IPS DF 6.9 (cell line): ENCODE measurements at regions not wholly inside any gene's neighbourhood (a gene's known extent, or its start where the extent isn't known, plus 50 kb on each side); places are given as distances from the start of the nearest gene placed in this dataset.
"Not testable (repeated sequence)": the region's sequence is repeated elsewhere in the genome, so short reads cannot be mapped to it uniquely, and the experiment has no call there.

ENCODE experiments used
- DNase-seq: peaks from one replicate; pipeline ENCODE4 v3.0.0-alpha.2; 2013; ENCODE audit warnings: low read depth, low spot score
- H3K27ac ChIP-seq: one replicate; pipeline ENCODE4 v1.5.1; 2013; ENCODE audit warnings: low read length, control low read depth
- H3K27me3 ChIP-seq: 2 replicates; pipeline ENCODE4 v1.6.1; 2013; ENCODE audit warnings: mild to moderate bottlenecking, low read length; ENCODE audit not compliant: control insufficient read depth, insufficient read depth
- H3K36me3 ChIP-seq: 2 replicates; pipeline ENCODE4 v1.6.1; 2013; ENCODE audit warnings: low read length; ENCODE audit not compliant: control insufficient read depth, insufficient read depth
- H3K4me1 ChIP-seq: 2 replicates; pipeline ENCODE4 v1.6.1; 2013; ENCODE audit warnings: low read length; ENCODE audit not compliant: control insufficient read depth, insufficient read depth
- H3K4me3 ChIP-seq: 2 replicates; pipeline ENCODE4 v1.5.1; 2013; ENCODE audit warnings: mild to moderate bottlenecking, low read length
- H3K9me3 ChIP-seq: 2 replicates; pipeline ENCODE4 v1.6.1; 2013; ENCODE audit warnings: low read length, inconsistent platforms; ENCODE audit not compliant: control insufficient read depth, insufficient read depth
- WGBS: extraction: QIAGEN DNeasy Blood & Tissue Kit; methylation state at CpG from one replicate; pipeline ENCODE4 v1.1.7; 2013; ENCODE audit warnings: mixed read lengths, missing lambda C conversion rate; ENCODE audit not compliant: insufficient read length, insufficient coverage; 5-methylcytosine and 5-hydroxymethylcytosine counted together

DNA sequence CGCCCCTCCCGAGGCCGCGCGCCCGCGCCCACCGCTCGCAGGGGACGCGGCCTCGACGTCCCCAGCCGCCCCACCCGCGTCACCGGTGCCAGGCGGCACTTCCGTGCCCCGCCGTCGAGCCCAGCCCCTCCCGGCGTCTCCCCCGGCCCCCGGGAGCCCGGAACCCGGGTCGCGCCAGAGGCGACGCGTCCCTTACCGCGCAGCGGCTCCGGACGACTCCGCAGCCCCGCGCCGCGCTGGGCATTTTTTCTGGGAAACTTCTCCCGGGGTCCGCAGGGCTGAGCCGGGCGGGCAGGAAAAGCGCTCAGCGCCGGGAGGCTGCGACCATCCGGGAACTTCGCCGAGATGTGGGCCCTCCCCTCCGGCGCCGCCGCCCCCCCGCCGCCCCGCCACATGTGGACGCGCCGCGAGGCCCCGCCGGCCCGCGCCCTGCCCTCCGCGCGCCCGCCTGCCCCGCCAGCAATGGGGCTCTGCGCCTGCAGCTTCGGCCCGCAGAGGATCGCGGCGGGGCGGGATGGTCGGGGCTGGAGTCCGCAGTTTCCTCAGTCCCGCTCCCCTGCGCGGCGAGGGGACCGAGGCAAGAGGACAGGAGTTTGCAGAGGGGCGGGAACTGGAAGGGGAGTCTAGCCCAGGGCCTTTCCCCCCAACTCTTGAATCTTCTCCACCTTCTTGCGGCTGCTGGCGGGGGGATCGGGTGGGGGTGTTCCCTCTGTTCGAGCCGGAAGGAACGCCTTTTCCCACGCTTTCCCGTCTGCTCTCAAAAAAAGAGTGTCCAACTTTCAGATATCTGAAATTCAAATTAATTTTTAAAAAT is 81.5 kb downstream of the CHRNA1 start:
- no CpG with 5 or more reads among the region's 97 CpGs for WGBS
- H3K27ac ChIP-seq: no peak overlapping the region
- DNase-seq: no peak

DNA sequence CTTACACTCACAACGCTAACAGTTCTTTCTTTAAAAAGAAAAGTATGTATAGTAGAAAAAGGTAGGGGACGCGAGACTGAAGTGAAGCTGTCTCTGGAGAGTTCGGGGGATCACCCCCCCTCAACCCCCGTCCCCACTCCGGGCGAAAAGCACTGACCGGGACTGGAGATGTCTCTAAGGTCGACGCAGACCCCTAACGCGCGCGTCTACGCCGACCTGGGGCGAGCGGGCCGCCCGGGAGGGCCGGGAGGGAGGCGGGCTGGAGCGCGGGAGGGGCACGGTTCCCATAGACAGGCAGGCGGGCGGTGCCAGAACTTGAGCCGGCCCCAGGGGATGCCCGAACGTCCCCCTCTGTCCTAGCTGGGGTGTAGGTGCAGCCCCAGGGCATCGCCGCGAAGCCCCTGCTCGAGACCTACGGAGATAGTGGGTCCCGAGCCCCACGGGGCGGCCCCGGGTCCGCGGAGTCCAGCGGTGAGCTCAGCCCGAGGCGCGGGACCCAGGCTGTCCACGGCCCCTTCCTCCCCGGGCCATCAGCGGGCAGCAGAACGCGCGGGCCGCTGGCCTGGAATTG is 82.2 kb downstream of the CHRNA1 start:
- Histone ChIP-seq H3K4me1 (peaks cover 1% of the 10 kb centered on the region; the same call in 1 of the 2 replicates), H3K9me3 (no peaks in the 10 kb centered on the region), H3K4me3 (peak overlapping the region; percentile 87), H3K36me3 (no peaks in the 10 kb centered on the region), H3K27me3 (peaks cover 9% of the 10 kb centered on the region; the same call in 1 of the 2 replicates), H3K27ac (no peak overlapping the region)
- no CpG with 5 or more reads among the region's 52 CpGs for WGBS
- DNase-seq: no peak

More for the DNA sequence above, 81.5 kb downstream of the CHRNA1 start:
- peaks cover 1% of the 10 kb centered on the region; the same call in 1 of the 2 replicates for H3K4me1 ChIP-seq
- no peaks in the 10 kb centered on the region for H3K9me3 ChIP-seq
- H3K4me3 ChIP-seq: peak overlapping the region; percentile 87
- H3K27me3 ChIP-seq: peaks cover 9% of the 10 kb centered on the region; the same call in 1 of the 2 replicates
- H3K36me3 ChIP-seq: no peaks in the 10 kb centered on the region

DNA sequence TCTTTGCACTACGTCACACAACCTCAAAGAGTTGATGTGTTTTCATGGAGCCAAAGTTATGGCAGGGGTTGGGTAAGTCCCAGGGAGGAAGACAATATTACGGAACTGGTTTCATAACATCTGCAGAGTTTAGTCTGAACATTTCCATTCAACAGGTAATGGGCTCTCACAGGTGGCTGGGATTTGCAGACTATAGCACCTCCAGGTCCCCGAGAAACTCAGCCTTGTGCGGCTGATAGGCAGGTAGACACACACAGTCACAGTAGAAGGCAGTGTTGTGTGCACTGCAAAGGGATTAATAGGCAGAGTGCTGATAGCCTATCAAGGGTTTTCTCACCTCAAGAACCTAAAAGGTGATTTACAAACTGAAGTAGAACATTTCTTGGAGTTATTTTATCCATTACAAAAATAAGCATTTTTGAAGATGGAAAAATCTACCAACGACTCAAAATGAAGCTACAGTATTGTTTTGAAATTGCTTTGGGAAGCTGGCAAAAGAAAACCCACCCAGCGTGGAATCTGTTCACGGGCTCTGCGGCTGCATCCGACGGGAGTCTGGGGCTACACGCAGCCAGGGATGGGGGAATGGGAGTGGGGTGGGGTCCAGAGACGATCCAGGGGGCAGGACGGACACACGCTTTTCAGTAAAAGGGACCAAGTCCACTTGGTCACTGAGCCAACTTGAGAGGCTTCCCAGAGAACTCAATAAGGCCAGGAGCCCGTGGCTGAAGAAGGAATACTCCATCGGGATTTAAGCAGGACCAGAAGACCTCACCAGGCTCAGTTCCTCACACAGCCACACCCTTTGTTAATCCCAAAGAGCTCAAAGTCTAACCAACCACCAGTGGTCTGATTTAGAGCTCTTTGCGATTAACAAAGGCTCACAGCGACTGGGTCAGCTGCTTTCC is 82.9 kb downstream of the CHRNA1 start:
- peak overlapping the region; percentile 87; the same call in 1 of the 2 replicates for H3K4me3 ChIP-seq
- H3K27ac ChIP-seq: no peak overlapping the region
- peaks cover 9% of the 10 kb centered on the region; the same call in 1 of the 2 replicates for H3K27me3 ChIP-seq
- no peaks in the 10 kb centered on the region for H3K36me3 ChIP-seq
- peaks cover 1% of the 10 kb centered on the region; the same call in 1 of the 2 replicates for H3K4me1 ChIP-seq
- no peak for DNase-seq
- no CpG with 5 or more reads among the region's 18 CpGs for WGBS
- no peaks in the 10 kb centered on the region for H3K9me3 ChIP-seq

DNA sequence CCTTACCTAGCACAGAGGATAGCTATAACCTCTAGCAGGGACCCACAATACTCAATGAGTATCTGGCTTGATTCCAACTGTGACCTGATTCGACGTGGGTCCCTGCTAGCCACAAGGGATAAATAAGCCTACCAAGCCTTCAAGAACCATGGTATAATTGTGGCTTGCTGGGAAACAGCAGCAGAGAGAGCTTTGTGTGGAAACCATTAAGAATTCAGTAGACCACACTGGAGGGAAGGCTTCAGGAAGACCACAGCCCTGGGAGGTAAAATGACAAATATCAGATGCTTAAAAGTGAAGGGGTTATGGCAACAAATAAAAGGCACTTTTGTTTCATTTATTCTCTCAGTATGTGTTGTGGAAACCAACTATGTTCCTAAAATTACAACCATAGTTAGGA is 82.6 kb upstream of the WIPF1 start:
- peaks cover 9% of the 10 kb centered on the region; the same call in 1 of the 2 replicates for H3K27me3 ChIP-seq
- no CpG with 5 or more reads among the region's 2 CpGs for WGBS
- DNase-seq: no peak
- H3K27ac ChIP-seq: no peak overlapping the region
- no peaks in the 10 kb centered on the region for H3K36me3 ChIP-seq
- H3K4me1 ChIP-seq: peaks cover 1% of the 10 kb centered on the region; the same call in 1 of the 2 replicates
- no peaks in the 10 kb centered on the region for H3K9me3 ChIP-seq
- no peak overlapping the region for H3K4me3 ChIP-seq

DNA sequence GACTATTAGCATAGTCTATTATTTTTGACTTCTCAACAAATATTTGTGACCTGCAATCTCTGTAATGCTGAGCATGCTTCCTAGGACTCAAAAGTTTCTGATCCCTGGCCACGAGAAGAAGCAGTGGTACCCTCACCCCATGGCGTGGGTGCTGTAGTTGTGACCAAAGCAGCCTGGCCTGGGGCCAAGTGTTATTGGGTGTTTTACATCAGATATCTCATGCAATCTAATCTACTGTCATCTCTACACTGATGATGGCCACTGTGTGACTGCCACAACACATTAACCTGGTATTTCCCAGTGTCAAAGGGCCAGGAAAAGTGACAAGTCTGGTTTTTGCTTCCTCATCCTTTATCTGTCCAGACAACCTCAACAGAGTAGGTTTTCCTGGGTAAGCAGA is 80.8 kb upstream of the WIPF1 start:
- DNase-seq: no peak
- no peak overlapping the region for H3K27ac ChIP-seq
- H3K36me3 ChIP-seq: no peaks in the 10 kb centered on the region
- H3K27me3 ChIP-seq: peaks cover 9% of the 10 kb centered on the region; the same call in 1 of the 2 replicates
- no CpG with 5 or more reads among the region's 2 CpGs for WGBS
- H3K4me1 ChIP-seq: peaks cover 1% of the 10 kb centered on the region; the same call in 1 of the 2 replicates
- no peak overlapping the region for H3K4me3 ChIP-seq
- H3K9me3 ChIP-seq: no peaks in the 10 kb centered on the region

DNA sequence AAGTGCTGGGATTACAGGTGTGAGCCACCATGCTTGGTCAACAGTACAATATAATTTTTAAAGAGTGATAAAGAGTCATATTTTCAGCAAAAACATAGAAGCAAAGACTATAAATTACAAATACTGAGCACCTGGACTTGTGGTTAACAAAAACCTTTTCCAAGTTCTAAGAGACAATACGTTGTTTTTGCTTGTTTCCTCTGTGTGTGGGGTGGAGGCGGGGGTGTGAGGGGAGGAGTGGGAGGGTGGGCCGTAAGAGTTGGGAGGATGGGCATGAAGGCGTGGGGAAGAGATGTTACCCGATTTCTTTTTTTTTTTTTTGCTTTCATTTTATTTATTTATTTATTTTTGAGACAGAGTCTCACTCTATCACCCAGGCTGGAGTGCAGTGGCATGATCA is 78.0 kb upstream of the WIPF1 start:
- no peaks in the 10 kb centered on the region for H3K4me1 ChIP-seq
- DNase-seq: no peak
- H3K27me3 ChIP-seq: no peaks in the 10 kb centered on the region
- no CpG with 5 or more reads among the region's 5 CpGs for WGBS
- no peaks in the 10 kb centered on the region for H3K9me3 ChIP-seq
- H3K27ac ChIP-seq: no peak overlapping the region
- H3K4me3 ChIP-seq: no peak overlapping the region
- no peaks in the 10 kb centered on the region for H3K36me3 ChIP-seq

DNA sequence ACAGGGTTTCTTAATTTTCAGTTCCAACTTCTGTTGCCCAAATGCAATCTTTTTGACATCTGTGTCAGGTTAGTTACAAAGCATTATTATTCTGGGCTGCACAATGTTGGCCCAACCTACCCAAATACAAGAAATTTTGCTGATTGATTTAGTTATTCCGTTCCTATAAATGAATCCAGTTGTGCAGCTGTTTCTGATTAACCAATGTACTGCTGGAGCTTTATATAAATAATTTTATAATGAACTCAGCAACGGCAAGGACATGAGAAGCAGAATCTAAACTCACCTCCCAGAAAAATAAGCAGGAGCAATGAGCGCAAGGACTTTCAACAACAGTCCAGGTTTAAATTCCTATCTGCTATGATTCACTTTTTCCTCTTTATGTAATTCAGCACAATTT is 76.3 kb upstream of the WIPF1 start:
- no peaks in the 10 kb centered on the region for H3K9me3 ChIP-seq
- no peak overlapping the region for H3K27ac ChIP-seq
- H3K4me1 ChIP-seq: no peaks in the 10 kb centered on the region
- no peak for DNase-seq
- no peak overlapping the region for H3K4me3 ChIP-seq
- H3K27me3 ChIP-seq: no peaks in the 10 kb centered on the region
- WGBS: no CpG with 5 or more reads among the region's 3 CpGs
- no peaks in the 10 kb centered on the region for H3K36me3 ChIP-seq

DNA sequence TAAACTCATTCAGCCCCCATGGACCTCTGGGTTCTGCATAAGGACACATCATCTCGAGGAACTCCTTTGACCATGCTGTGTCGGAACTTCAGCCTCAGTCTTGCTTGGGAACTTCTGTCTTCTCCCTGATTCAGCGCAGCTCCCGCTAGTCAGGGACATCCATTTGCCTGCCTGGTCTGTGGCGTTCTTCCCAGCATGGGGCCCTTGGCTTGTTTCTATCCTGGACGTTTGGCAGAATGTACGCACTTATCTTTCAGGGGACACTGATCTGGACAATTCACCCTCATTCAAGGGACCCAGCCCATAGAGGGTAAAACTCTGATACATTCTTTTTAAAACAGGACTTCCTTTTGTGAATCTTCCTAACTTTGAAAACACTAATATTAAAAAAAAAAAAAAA is 75.8 kb upstream of the WIPF1 start:
- no peaks in the 10 kb centered on the region for H3K36me3 ChIP-seq
- WGBS: no CpG with 5 or more reads among the region's 7 CpGs
- H3K9me3 ChIP-seq: no peaks in the 10 kb centered on the region
- no peak overlapping the region for H3K4me3 ChIP-seq
- no peak overlapping the region for H3K27ac ChIP-seq
- DNase-seq: no peak
- H3K27me3 ChIP-seq: no peaks in the 10 kb centered on the region
- no peaks in the 10 kb centered on the region for H3K4me1 ChIP-seq

DNA sequence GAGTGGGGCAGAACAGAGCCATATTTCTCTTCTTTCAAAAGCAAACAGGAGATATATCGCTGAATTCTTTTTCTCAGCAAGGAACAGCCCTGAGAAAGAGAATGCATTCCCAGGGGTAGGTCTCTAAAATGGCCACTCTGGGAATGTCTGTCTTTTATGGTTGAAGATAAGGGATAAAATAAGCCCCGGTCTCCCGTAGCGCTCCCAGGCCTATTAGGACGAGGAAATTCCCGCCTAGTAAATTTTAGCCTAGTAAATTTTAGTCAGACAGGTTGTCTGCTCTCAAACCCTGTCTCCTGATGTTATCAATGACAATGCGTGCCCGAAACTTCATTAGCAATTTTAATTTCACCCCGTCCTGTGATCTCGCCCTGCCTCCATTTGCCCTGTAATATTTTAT is 73.9 kb upstream of the WIPF1 start:
- H3K4me3 ChIP-seq, H3K4me1 ChIP-seq, H3K27ac ChIP-seq, H3K27me3 ChIP-seq, H3K36me3 ChIP-seq, H3K9me3 ChIP-seq, DNase-seq: not testable (repeated sequence)
- WGBS: no CpG with 5 or more reads among the region's 10 CpGs

DNA sequence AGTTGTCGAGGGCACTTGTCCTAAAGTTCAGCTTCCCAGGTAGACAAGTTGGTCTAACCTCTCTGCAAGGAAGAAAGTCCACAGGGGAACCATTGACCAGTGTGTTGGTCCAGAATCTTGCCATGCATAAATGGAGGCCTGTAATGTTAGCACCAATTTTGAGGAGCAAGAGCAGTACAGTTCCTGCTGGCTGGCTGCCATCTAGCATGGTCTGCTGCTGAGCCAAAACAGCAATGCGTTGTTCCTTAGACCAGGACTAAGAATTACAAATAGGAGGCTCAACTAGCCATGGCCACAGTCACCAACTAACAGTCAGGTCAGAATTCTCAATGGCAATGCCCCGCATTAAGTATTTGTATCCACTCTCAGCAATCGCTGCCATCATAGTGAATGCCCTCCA is 72.8 kb upstream of the WIPF1 start:
- no peaks in the 10 kb centered on the region for H3K36me3 ChIP-seq
- H3K27ac ChIP-seq: no peak overlapping the region
- H3K9me3 ChIP-seq: no peaks in the 10 kb centered on the region
- no peaks in the 10 kb centered on the region for H3K27me3 ChIP-seq
- H3K4me3 ChIP-seq: no peak overlapping the region
- H3K4me1 ChIP-seq: no peaks in the 10 kb centered on the region
- no CpG with 5 or more reads among the region's 4 CpGs for WGBS
- no peak for DNase-seq
